VCaP (cell line): ENCODE measurements at regions not wholly inside any gene's neighbourhood (a gene's known extent, or its start where the extent isn't known, plus 50 kb on each side); places are given as distances from the start of the nearest gene placed in this dataset.
"Not testable (repeated sequence)": the region's sequence is repeated elsewhere in the genome, so short reads cannot be mapped to it uniquely, and the experiment has no call there.

Source experiments
- H3K27ac ChIP-seq: fragments of 450-650 bp; 2 replicates; pipeline ENCODE4 v1.5.1; 2017
- CTCF ChIP-seq: fragments of 450-650 bp; conservative IDR thresholded peaks from 2 replicates; pipeline ENCODE4 v1.5.1; 2017; ENCODE audit warnings: mild to moderate bottlenecking, moderate library complexity

- TF ChIP-seq CTCF: no peak
- no peak overlapping the region for H3K27ac ChIP-seq
Observed at GRCh38 chr14:30191639-30192279, 264.1 kb upstream of the PRKD1 start.

- H3K27ac ChIP-seq: no peak overlapping the region
- no peak for TF ChIP-seq CTCF
Observed at GRCh38 chr14:30193101-30193500, 265.5 kb upstream of the PRKD1 start.

GRCh38 chr14:30193845-30194501 is 266.3 kb upstream of the PRKD1 start:
- no peak overlapping the region for H3K27ac ChIP-seq
- no peak for TF ChIP-seq CTCF

GRCh38 chr14:30194741-30195148 is 267.1 kb upstream of the PRKD1 start:
- no peak for TF ChIP-seq CTCF
- no peak overlapping the region for H3K27ac ChIP-seq

GRCh38 chr14:30195941-30196340 is 268.3 kb upstream of the PRKD1 start:
- no peak overlapping the region for H3K27ac ChIP-seq

GRCh38 chr14:30196861-30197260 is 269.2 kb upstream of the PRKD1 start:
- no peak for TF ChIP-seq CTCF
- H3K27ac ChIP-seq: no peak overlapping the region

More at GRCh38 chr14:30195941-30196340, 268.3 kb upstream of the PRKD1 start:
- no peak for TF ChIP-seq CTCF

- H3K27ac ChIP-seq: not testable (repeated sequence)
Observed at GRCh38 chr14:30198720-30199119, 271.1 kb upstream of the PRKD1 start.

- peak overlapping the region; percentile 64 for H3K27ac ChIP-seq
- no peak for TF ChIP-seq CTCF
Observed at GRCh38 chr14:30204431-30204980, 276.9 kb upstream of the PRKD1 start.
